Fibroblast of pulmonary artery (primary cell): ENCODE measurements at regions not wholly inside any gene's neighbourhood (a gene's known extent, or its start where the extent isn't known, plus 50 kb on each side); places are given as distances from the start of the nearest gene placed in this dataset.

Experiments used
- DNase-seq: peaks from one replicate; pipeline ENCODE4 v3.0.0-alpha.2; 2010; ENCODE audit warnings: low read depth
- H3K4me3 ChIP-seq: replicated peaks from 2 replicates; pipeline ENCODE4 v1.5.1; 2011; ENCODE audit warnings: low read depth, mild to moderate bottlenecking, control low read depth, low read length, moderate library complexity
- TF ChIP-seq, protein P1 (sequence below): IDR thresholded peaks from 2 replicates; pipeline ENCODE4 v1.5.1; 2011; ENCODE audit warnings: mild to moderate bottlenecking, control low read depth, low read length, inconsistent platforms; ENCODE audit errors: missing control alignments

DNA sequence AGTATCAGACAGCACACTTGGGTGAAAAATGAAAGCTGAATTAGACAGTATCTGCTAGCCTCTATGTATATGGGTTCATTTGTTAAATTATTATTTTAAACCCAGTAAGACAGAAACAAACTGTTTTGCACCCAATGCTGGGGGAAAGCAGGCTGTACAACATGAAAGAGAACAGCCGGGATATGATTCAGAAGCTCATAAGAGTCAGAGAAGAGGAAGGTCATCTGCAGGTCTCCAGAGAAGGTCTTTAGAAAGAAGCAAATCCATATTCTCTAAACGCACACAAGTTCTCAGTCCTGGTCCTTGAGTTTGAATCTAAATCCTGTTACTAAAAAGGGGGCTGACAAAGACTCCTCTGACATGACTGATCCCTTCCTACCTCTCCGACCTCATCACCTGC is 155.1 kb downstream of the SIPA1L2 start:
- no peak overlapping the region for H3K4me3 ChIP-seq
- DNase-seq = no peak
- TF ChIP-seq, protein P1, sequence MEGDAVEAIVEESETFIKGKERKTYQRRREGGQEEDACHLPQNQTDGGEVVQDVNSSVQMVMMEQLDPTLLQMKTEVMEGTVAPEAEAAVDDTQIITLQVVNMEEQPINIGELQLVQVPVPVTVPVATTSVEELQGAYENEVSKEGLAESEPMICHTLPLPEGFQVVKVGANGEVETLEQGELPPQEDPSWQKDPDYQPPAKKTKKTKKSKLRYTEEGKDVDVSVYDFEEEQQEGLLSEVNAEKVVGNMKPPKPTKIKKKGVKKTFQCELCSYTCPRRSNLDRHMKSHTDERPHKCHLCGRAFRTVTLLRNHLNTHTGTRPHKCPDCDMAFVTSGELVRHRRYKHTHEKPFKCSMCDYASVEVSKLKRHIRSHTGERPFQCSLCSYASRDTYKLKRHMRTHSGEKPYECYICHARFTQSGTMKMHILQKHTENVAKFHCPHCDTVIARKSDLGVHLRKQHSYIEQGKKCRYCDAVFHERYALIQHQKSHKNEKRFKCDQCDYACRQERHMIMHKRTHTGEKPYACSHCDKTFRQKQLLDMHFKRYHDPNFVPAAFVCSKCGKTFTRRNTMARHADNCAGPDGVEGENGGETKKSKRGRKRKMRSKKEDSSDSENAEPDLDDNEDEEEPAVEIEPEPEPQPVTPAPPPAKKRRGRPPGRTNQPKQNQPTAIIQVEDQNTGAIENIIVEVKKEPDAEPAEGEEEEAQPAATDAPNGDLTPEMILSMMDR = no peak

DNA sequence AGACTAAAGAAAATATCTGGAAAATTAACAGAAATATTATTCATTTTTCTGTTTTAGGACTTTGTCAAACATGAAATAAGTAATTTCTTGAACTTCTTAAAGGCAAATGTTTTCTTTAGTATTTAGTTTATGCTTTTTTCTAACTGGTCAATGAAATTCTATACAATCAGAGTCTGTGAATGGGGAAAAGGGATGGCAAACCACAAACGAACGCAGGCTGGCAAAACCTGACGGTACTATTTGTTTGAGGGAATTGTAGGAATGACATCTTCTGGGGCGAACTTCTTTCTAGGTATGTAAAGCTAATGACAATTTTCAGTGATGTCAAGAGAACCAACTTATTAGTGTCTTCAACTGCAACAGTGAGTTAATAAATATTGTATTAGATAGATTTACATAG is 156.0 kb downstream of the SIPA1L2 start:
- TF ChIP-seq, protein P1 = no peak
- no peak overlapping the region for H3K4me3 ChIP-seq
- DNase-seq = no peak

DNA sequence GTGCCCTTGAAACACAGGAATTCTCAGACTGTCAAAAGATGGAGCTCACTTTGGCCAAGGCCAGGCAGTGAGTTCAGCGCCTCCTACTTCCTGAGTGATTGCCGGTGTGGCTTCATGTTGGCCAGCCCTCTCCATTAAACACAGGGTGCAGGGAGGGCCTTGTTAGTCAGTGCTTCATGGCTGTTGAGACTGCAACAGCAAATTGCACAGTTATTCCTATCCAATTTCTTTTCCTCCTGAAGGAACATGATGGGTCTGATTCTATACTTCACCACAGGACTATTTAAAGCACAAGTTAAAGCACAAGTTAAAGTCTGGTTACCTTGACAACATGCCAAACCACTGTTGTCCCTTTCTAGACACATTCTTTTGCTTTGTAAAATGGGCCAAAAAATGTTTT is 156.6 kb downstream of the SIPA1L2 start:
- TF ChIP-seq, protein P1 = no peak
- peak; percentile 58 for DNase-seq
- no peak overlapping the region for H3K4me3 ChIP-seq

DNA sequence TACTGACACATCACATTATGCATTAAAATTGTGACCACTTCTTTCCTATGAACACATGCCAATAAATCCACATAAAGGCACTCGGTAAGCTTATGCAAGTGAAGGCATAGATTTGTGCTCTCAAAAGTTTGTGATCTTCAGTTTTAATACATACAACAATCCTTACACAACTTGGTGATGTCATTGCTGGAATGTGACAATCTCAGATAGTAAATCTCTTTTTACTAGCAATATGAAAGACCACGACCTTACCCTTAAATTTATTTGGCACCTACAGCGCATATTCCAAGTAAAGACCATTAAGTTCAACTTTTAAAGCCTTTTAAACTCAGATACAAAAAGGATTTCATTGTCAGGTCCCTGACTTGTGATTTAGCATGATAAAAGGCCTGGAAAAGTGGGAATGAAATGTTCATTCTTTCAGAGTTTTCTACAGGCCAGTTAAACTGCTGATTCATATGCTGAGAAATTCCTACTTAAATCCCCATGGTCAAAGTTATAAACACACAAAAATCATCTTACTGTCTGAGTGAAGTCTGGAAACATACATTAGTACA is 157.4 kb downstream of the SIPA1L2 start:
- TF ChIP-seq, protein P1 = no peak
- H3K4me3 ChIP-seq = no peak overlapping the region
- DNase-seq = peak; percentile 32

DNA sequence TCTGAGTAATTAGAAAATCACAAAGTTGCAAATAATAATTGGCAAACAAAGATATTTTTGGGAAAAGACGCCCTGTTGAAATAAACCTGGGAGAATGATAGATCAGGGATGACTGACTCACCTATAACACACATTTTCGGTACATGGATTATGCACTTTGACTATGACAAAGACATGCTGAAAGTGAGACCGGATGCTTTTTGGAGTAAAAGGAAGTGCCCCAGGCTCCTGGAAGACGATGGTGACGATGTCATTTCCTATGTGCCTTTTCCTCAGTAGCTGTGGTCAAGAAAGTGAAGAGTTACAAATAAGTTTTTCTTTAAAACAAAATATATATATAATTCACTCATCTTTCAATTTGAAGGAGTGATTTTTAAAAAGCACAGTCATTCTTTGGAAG is 158.7 kb downstream of the SIPA1L2 start:
- H3K4me3 ChIP-seq = no peak overlapping the region
- TF ChIP-seq, protein P1 = no peak
- DNase-seq = no peak

DNA sequence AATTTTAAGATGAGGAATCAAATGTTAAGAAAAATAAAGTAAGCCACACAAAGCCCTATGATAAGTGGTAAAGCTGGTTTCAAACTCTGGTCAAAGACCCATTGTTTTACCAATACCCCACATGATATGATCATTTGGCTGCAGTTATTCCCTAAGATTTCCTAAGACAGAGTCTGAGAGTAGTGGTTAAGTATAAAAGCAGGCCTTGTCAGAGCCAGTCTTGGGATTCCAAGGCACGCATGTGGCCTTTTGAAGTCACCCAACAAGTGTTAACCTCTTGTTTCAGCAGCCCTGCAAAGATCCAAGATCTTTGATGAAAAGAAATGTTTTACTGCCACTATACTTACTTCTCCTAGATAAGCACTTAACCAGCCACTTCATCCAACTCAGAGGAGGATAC is 159.2 kb downstream of the SIPA1L2 start:
- no peak overlapping the region for H3K4me3 ChIP-seq
- DNase-seq = no peak
- TF ChIP-seq, protein P1 = no peak

DNA sequence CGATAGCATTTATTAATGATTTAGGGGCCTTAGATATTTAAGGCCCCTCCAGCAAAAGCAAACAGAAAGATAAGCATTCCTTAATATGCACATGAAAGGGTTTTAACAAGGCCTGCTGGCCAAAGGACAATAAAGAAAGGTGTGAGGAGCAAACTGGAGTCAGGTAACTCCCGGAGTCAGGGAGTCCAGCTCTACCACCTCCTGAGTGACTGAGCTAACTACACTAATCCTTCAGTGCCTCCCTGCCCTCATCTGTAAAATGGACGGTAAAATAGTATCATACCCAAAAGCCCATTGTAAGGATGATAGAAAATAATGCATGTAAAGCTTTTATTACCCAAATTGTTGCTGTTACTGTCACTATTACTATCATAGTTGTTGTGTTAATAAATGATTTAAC is 161.7 kb downstream of the SIPA1L2 start:
- TF ChIP-seq, protein P1 = no peak
- no peak for DNase-seq

More for the DNA sequence above, 161.7 kb downstream of the SIPA1L2 start:
- no peak overlapping the region for H3K4me3 ChIP-seq
